Upper lobe of right lung (tissue), 1 donor: ENCODE measurements at regions not wholly inside any gene's neighbourhood (a gene's known extent, or its start where the extent isn't known, plus 50 kb on each side); places are given as distances from the start of the nearest gene placed in this dataset.

Source experiments
- ATAC-seq: fragments of 200-7000 bp; cut with Tn5 transposase; one replicate; pipeline ENCODE4 v1.9.1; 2020; ENCODE audit warnings: mild to moderate bottlenecking, moderate library complexity
- DNase-seq: peaks from one replicate; pipeline ENCODE4 v3.0.0-alpha.2; 2020
- H3K27ac ChIP-seq: fragments of 200-600 bp; one replicate; pipeline ENCODE4 v1.8.0; 2022
- H3K27me3 ChIP-seq: fragments of 200-600 bp; one replicate; pipeline ENCODE4 v1.8.0; 2022; ENCODE audit warnings: mild to moderate bottlenecking
- H3K36me3 ChIP-seq: fragments of 200-600 bp; one replicate; pipeline ENCODE4 v1.8.0; 2022
- H3K4me1 ChIP-seq: fragments of 200-600 bp; one replicate; pipeline ENCODE4 v1.8.0; 2022
- H3K4me3 ChIP-seq: fragments of 200-600 bp; one replicate; pipeline ENCODE4 v1.8.0; 2022; ENCODE audit warnings: mild to moderate bottlenecking
- H3K9me3 ChIP-seq: fragments of 200-600 bp; one replicate; pipeline ENCODE4 v1.8.0; 2022
- intact Hi-C: fragments of 100-400 bp; cut with DNase I; formaldehyde crosslinking; loops from one replicate; pipeline ENCODE4 v1.11.0; 2022
- TF ChIP-seq, protein P1 (sequence below): fragments of 200-600 bp; IDR thresholded peaks from one replicate; pipeline ENCODE4 v1.8.0; 2022; ENCODE audit warnings: antibody characterized with exemption
- donor health status: DM: no; HTN: yes; CAD: no; lungs with severe emphysema.

- Histone ChIP-seq H3K4me3 (no peak overlapping the region), H3K9me3 (no peaks in the 10 kb centered on the region), H3K27ac (no peak overlapping the region), H3K4me1 (no peaks in the 10 kb centered on the region), H3K27me3 (no peaks in the 10 kb centered on the region), H3K36me3 (no peaks in the 10 kb centered on the region)
- TF ChIP-seq, protein P1, sequence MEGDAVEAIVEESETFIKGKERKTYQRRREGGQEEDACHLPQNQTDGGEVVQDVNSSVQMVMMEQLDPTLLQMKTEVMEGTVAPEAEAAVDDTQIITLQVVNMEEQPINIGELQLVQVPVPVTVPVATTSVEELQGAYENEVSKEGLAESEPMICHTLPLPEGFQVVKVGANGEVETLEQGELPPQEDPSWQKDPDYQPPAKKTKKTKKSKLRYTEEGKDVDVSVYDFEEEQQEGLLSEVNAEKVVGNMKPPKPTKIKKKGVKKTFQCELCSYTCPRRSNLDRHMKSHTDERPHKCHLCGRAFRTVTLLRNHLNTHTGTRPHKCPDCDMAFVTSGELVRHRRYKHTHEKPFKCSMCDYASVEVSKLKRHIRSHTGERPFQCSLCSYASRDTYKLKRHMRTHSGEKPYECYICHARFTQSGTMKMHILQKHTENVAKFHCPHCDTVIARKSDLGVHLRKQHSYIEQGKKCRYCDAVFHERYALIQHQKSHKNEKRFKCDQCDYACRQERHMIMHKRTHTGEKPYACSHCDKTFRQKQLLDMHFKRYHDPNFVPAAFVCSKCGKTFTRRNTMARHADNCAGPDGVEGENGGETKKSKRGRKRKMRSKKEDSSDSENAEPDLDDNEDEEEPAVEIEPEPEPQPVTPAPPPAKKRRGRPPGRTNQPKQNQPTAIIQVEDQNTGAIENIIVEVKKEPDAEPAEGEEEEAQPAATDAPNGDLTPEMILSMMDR = no peak
- ATAC-seq (no peak), DNase-seq (no peak)
- intact Hi-C loops = no loop called here
These were observed 127.6 kb upstream of the F3 start for GRCh38 chr1:94669198-94669597.

GRCh38 chr1:94668528-94668927, 127.0 kb upstream of the F3 start:
- TF ChIP-seq, protein P1 = no peak
- DNase-seq (no peak), ATAC-seq (no peak)
- Histone ChIP-seq H3K4me3 (no peak overlapping the region), H3K27ac (no peak overlapping the region), H3K27me3 (no peaks in the 10 kb centered on the region), H3K4me1 (no peaks in the 10 kb centered on the region), H3K36me3 (no peaks in the 10 kb centered on the region), H3K9me3 (no peaks in the 10 kb centered on the region)
- intact Hi-C loops = no loop called here

- Histone ChIP-seq H3K36me3 (no peaks in the 10 kb centered on the region), H3K27ac (no peak overlapping the region), H3K4me3 (no peak overlapping the region), H3K9me3 (no peaks in the 10 kb centered on the region), H3K4me1 (no peaks in the 10 kb centered on the region), H3K27me3 (no peaks in the 10 kb centered on the region)
- TF ChIP-seq, protein P1 = no peak
- DNase-seq (no peak), ATAC-seq (no peak)
- intact Hi-C loops = no loop called here
These were observed 126.3 kb upstream of the F3 start for GRCh38 chr1:94667818-94668217.

DNA sequence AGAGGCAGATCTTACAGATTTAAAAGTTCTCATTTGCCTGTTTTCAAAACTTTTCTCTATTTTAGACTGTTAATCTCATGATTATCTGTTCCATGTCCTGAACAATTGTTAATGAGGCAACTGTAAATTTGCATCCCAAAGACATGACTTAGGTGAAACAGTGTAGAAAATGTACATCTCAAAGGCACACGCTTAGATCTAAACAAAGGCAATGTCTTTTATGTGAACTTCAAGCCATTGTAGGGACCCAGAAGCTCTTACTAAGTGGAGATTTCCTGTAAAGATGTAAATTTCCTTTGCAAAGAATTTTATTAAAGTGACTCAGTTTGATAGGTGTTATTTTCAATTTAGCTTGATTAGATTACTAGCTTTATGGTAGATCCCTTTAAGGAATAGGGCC, 125.2 kb upstream of the F3 start:
- Histone ChIP-seq H3K36me3 (no peaks in the 10 kb centered on the region), H3K4me3 (no peak overlapping the region), H3K4me1 (no peaks in the 10 kb centered on the region), H3K9me3 (no peaks in the 10 kb centered on the region), H3K27me3 (no peaks in the 10 kb centered on the region), H3K27ac (no peak overlapping the region)
- no peak for ATAC-seq
- intact Hi-C loops = no loop called here
- TF ChIP-seq, protein P1 = no peak
- no peak for DNase-seq

DNA sequence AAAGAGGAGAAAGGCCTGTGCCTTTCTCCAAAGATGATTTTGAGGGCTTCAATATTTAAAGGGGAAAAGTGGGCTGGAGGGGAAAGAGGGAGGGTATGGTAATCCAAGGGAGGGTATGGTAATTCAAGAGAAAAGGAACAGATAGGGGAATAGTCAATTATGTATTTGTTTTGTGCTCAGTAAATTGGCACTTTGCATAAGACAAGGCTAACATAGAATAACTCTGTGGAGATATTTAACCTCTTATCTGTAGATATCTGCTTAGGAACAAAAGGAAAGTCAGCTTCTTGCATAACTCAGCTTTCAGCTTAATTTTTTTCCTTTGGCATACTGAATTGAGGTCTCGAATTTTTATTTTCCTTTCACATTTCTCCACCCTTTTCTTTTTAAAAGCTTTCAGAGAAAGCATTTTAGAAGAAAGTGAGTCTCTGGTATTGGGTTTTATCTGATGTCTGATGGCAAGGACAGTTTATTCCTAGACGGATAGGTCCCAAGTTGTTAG, 119.9 kb upstream of the F3 start:
- DNase-seq (no peak), ATAC-seq (no peak)
- Histone ChIP-seq H3K36me3 (no peaks in the 10 kb centered on the region), H3K4me3 (no peak overlapping the region), H3K27me3 (no peaks in the 10 kb centered on the region), H3K27ac (no peak overlapping the region), H3K4me1 (peaks cover 6% of the 10 kb centered on the region), H3K9me3 (no peaks in the 10 kb centered on the region)
- intact Hi-C loops = no loop called here
- TF ChIP-seq, protein P1 = no peak

DNA sequence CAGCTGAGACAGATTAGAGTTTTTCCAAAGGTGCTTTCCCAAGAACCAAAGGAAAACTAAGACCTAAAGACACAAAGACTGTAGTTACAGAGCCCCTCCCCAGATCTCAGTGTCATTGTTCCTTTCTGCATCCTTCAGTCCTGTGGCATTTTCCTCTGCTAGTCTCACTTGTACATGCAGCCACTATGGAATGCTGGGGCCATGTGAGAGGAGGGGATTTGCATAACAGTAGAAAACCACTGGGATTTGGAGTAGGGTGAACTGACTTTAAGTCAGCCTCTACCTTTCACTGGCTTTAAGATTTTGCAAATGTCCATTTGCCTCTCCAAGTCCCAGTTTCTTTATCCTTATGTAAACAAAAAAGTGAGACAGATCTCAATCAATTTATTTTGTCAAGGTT, 119.4 kb upstream of the F3 start:
- no peak overlapping the region for H3K4me3 ChIP-seq
- TF ChIP-seq, protein P1 = no peak
- ATAC-seq (no peak), DNase-seq (no peak)
- H3K27me3 ChIP-seq = no peaks in the 10 kb centered on the region
- no peaks in the 10 kb centered on the region for H3K9me3 ChIP-seq
- H3K27ac ChIP-seq = no peak overlapping the region
- H3K36me3 ChIP-seq = no peaks in the 10 kb centered on the region
- peaks cover 6% of the 10 kb centered on the region for H3K4me1 ChIP-seq
- intact Hi-C loops = no loop called here
